ENCODE measurements at regions not wholly inside any gene's neighbourhood (a gene's known extent, or its start where the extent isn't known, plus 50 kb on each side); places are given as distances from the start of the nearest gene placed in this dataset.

DNA sequence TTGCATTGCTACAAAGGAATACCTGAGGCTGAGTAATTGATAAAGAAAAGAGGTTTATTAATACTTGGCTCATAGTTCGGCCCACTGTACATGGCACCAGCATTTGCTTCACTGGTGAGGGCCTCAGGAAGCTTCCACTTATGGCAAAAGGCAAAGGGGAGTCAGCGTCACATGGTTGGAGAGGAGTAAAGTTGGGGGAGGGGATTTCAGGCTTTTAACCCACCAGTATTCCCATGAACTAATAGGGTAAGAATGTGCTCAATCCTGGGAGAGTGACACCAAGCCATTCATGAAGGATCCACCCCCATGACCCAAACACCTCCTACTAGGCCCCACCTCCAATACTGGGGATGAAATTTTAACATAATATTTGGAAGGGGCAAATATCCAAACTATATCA is 82.5 kb upstream of the MYCBP2 start:
- TF ChIP-seq, protein P1, sequence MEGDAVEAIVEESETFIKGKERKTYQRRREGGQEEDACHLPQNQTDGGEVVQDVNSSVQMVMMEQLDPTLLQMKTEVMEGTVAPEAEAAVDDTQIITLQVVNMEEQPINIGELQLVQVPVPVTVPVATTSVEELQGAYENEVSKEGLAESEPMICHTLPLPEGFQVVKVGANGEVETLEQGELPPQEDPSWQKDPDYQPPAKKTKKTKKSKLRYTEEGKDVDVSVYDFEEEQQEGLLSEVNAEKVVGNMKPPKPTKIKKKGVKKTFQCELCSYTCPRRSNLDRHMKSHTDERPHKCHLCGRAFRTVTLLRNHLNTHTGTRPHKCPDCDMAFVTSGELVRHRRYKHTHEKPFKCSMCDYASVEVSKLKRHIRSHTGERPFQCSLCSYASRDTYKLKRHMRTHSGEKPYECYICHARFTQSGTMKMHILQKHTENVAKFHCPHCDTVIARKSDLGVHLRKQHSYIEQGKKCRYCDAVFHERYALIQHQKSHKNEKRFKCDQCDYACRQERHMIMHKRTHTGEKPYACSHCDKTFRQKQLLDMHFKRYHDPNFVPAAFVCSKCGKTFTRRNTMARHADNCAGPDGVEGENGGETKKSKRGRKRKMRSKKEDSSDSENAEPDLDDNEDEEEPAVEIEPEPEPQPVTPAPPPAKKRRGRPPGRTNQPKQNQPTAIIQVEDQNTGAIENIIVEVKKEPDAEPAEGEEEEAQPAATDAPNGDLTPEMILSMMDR (IDR thresholded peaks at IDR 0.05; ENCODE audit: borderline replicate concordance, extremely low read depth, insufficient read depth), result no peak
- no peak overlapping the region for H3K27ac ChIP-seq (ENCODE audit: low read depth in 2 of 2, low read length in 2 of 2)
- FAIRE-seq, result no peak
- intact Hi-C loops (cut with DNase I), result no loop called here
- H3K36me3 ChIP-seq (ENCODE audit: control insufficient read depth in 2 of 3, insufficient read depth in 3 of 3, low read length in 3 of 3), result no peaks in the 10 kb centered on the region
- no peaks in the 10 kb centered on the region for H3K27me3 ChIP-seq (ENCODE audit: control insufficient read depth, insufficient read depth, low read length)
- H3K4me3 ChIP-seq (ENCODE audit: low read length in 3 of 3), result no peak overlapping the region
- no peak for DNase-seq
- H3K9ac ChIP-seq (ENCODE audit: low read length in 3 of 3), result no peak overlapping the region
- no peaks in the 10 kb centered on the region for H3K9me3 ChIP-seq (ENCODE audit: control insufficient read depth in 2 of 3, insufficient read depth in 1 of 3, low read length in 3 of 3)
- H3K4me1 ChIP-seq (ENCODE audit: control insufficient read depth in 2 of 3, insufficient read depth in 2 of 3, low read depth in 1 of 3, low read length in 3 of 3), result no peaks in the 10 kb centered on the region

DNA sequence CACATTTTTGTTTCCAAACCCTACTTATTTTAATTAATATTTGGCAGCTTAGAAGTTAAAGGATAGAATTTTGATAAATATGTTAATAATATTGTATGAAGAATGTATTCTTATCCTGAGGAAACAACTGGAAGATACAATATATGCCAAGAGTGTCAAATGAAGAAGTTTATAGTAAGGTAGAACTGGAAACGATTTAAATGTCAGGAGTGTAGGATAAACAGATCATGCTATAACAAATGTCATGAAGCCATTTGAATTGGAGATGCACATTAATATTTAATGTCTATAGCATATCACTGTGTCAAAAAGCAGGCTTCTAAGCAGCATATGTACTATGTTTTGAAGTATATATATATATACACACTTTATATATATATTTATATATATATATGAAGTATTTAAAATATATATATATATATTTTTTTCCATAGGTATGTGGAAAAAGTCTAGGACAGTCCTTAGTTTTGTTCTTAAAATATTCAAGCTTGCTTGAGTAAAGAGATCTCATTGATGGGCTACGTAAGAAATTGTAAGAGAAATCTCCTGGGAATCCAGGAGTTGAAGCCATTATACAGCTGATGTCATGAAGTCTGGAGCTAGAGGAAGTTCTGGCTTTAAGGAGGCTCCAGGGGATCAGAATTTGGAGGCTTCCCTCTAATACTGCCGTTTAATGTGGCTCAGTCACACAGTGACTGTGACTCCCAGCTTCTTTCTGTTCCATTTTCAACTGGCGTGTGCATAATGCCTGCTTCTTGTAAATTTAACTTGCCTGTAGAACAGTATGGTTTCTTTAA is 79.9 kb upstream of the MYCBP2 start:
- Histone ChIP-seq H3K36me3 (ENCODE audit: control insufficient read depth in 2 of 3, insufficient read depth in 3 of 3, low read length in 3 of 3) (no peaks in the 10 kb centered on the region), H3K27me3 (ENCODE audit: control insufficient read depth, insufficient read depth, low read length) (no peaks in the 10 kb centered on the region), H3K27ac (ENCODE audit: low read depth in 2 of 2, low read length in 2 of 2) (no peak overlapping the region), H3K9me3 (ENCODE audit: control insufficient read depth in 2 of 3, insufficient read depth in 1 of 3, low read length in 3 of 3) (no peaks in the 10 kb centered on the region), H3K9ac (ENCODE audit: low read length in 3 of 3) (no peak overlapping the region), H3K4me3 (ENCODE audit: low read length in 3 of 3) (no peak overlapping the region), H3K4me1 (ENCODE audit: control insufficient read depth in 2 of 3, insufficient read depth in 2 of 3, low read depth in 1 of 3, low read length in 3 of 3) (no peaks in the 10 kb centered on the region)
- DNase-seq (no peak), FAIRE-seq (no peak)
- intact Hi-C loops (cut with DNase I), result no loop called here
- TF ChIP-seq, protein P1 (IDR thresholded peaks at IDR 0.05; ENCODE audit: borderline replicate concordance, extremely low read depth, insufficient read depth), result no peak

DNA sequence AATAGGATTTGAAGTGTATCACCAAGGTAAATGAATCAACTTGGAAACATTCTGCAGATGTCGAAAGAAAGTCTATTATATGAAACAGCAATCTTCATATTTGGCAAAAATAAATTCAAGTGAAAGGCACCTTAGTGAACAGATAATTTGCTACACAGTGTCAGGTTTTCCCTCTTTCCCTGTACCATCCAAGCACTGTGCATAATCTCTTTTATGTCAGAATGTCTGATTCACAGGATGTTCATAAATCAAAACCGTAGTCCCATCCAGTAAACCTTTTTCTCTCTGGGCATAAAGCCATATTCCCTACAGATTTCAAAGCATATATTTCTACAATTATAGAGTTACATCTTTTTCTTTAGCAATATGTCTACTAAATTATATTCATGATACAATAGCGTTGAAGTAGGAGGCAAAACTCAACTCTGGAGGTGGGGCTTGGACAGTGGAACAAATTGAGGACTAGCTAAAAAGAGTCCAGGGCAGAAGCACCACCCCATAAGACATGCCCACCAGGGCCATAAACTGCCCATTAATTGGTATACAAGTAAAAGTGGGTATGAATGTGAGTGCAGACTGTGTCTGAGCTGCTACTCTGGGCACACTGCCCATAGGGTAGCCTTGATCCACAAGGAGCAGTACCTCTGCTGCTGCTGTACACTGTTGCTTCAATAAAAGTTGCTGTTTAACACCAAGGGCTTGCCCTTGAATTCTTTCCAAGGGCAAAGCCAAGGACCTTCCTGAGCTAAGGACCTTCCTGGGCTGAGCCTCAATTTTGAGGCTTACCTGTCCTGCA is 72.1 kb upstream of the MYCBP2 start:
- Histone ChIP-seq H3K9ac (ENCODE audit: low read length in 3 of 3) (no peak overlapping the region), H3K27me3 (ENCODE audit: control insufficient read depth, insufficient read depth, low read length) (no peaks in the 10 kb centered on the region), H3K36me3 (ENCODE audit: control insufficient read depth in 2 of 3, insufficient read depth in 3 of 3, low read length in 3 of 3) (no peaks in the 10 kb centered on the region), H3K4me1 (ENCODE audit: control insufficient read depth in 2 of 3, insufficient read depth in 2 of 3, low read depth in 1 of 3, low read length in 3 of 3) (no peaks in the 10 kb centered on the region), H3K27ac (ENCODE audit: low read depth in 2 of 2, low read length in 2 of 2) (no peak overlapping the region), H3K4me3 (ENCODE audit: low read length in 3 of 3) (no peak overlapping the region), H3K9me3 (ENCODE audit: control insufficient read depth in 2 of 3, insufficient read depth in 1 of 3, low read length in 3 of 3) (no peaks in the 10 kb centered on the region)
- FAIRE-seq (no peak), DNase-seq (no peak)
- TF ChIP-seq, protein P1 (IDR thresholded peaks at IDR 0.05; ENCODE audit: borderline replicate concordance, extremely low read depth, insufficient read depth), result no peak
- intact Hi-C loops (cut with DNase I), result no loop called here

Measured in kidney (tissue), 13 donors.